HEK293 (cell line): ENCODE measurements at regions not wholly inside any gene's neighbourhood (a gene's known extent, or its start where the extent isn't known, plus 50 kb on each side); places are given as distances from the start of the nearest gene placed in this dataset.

ENCODE experiments used
- CTCF ChIA-PET: fragments of 350-600 bp; formaldehyde crosslinking; extraction: SDS; loops from one replicate; lab custom pipeline; 2021; ENCODE audit warnings: antibody characterized with exemption; lab: Yijun Ruan, JAX
- POLR2A ChIA-PET: fragments of 300-600 bp; formaldehyde crosslinking; extraction: SDS; loops from one replicate; lab custom pipeline; 2020; ENCODE audit warnings: antibody characterized with exemption, inconsistent platforms; lab: Yijun Ruan, JAX
- H3K27ac ChIP-seq: fragments of 200-500 bp; sonication (Bioruptor generic); 2 replicates; pipeline ENCODE4 v1.5.1; 2014; ENCODE audit warnings: low read depth, low read length, control low read depth, inconsistent platforms; ENCODE audit errors: extremely low read depth
- H3K36me3 ChIP-seq, 2 experiments: fragments of 200-500 bp in 1 of 2; sonication (Bioruptor generic) in 1 of 2; 1 replicate in 1 of 2; 2 replicates in 1 of 2; pipeline ENCODE4 v1.5.1; 2014 to 2017; ENCODE audit warnings: inconsistent platforms in 2 of 2, low read length in 2 of 2; ENCODE audit not compliant: control insufficient read depth in 2 of 2, insufficient read depth in 1 of 2
- H3K4me1 ChIP-seq: fragments of 200-500 bp; sonication (Bioruptor generic); 2 replicates; pipeline ENCODE4 v1.5.1; 2014; ENCODE audit warnings: mild to moderate bottlenecking, low read length, inconsistent platforms; ENCODE audit not compliant: control insufficient read depth, insufficient read depth
- H3K4me3 ChIP-seq: 2 replicates; pipeline ENCODE4 v1.5.1; 2011; ENCODE audit warnings: low read depth, mild to moderate bottlenecking, control low read depth, low read length, moderate library complexity
- H3K9me3 ChIP-seq: fragments of 200-500 bp; sonication (Bioruptor generic); 2 replicates; pipeline ENCODE4 v1.5.1; 2014; ENCODE audit warnings: low read depth, low read length, inconsistent platforms; ENCODE audit not compliant: control insufficient read depth, insufficient read depth
- AEBP2 ChIP-seq: fragments of 450-650 bp; formaldehyde crosslinking; IDR thresholded peaks from 2 replicates; pipeline ENCODE4 v1.5.1; 2016; ENCODE audit warnings: missing biosample characterization, missing genetic modification characterization, borderline replicate concordance
- PRDM10 ChIP-seq: fragments of 450-650 bp; formaldehyde crosslinking; IDR thresholded peaks from 2 replicates; pipeline ENCODE4 v1.5.1; 2016; ENCODE audit warnings: missing biosample characterization, missing genetic modification characterization
- PRDM2 ChIP-seq: fragments of 450-650 bp; formaldehyde crosslinking; IDR thresholded peaks from 2 replicates; pipeline ENCODE4 v1.5.1; 2016; ENCODE audit warnings: missing biosample characterization, missing genetic modification characterization, borderline replicate concordance
- ZFP37 ChIP-seq: fragments of 450-650 bp; formaldehyde crosslinking; IDR thresholded peaks from 2 replicates; pipeline ENCODE4 v1.5.1; 2016; ENCODE audit warnings: missing biosample characterization, missing genetic modification characterization
- ZFP41 ChIP-seq: fragments of 450-650 bp; formaldehyde crosslinking; IDR thresholded peaks from 2 replicates; pipeline ENCODE4 v1.5.1; 2016; ENCODE audit warnings: missing biosample characterization, missing genetic modification characterization, borderline replicate concordance
- ZNF10 ChIP-seq: fragments of 450-650 bp; formaldehyde crosslinking; IDR thresholded peaks from 2 replicates; pipeline ENCODE4 v1.5.1; 2017; ENCODE audit warnings: missing biosample characterization, missing genetic modification characterization
- ZNF169 ChIP-seq: fragments of 450-650 bp; formaldehyde crosslinking; IDR thresholded peaks from 2 replicates; pipeline ENCODE4 v1.5.1; 2016; ENCODE audit warnings: missing biosample characterization, missing genetic modification characterization
- ZNF2 ChIP-seq: fragments of 450-650 bp; formaldehyde crosslinking; IDR thresholded peaks from 2 replicates; pipeline ENCODE4 v1.5.1; 2016; ENCODE audit warnings: missing biosample characterization, missing genetic modification characterization
- ZNF26 ChIP-seq: fragments of 450-650 bp; formaldehyde crosslinking; IDR thresholded peaks from 2 replicates; pipeline ENCODE4 v1.5.1; 2016; ENCODE audit warnings: missing biosample characterization, missing genetic modification characterization
- ZNF394 ChIP-seq: fragments of 450-650 bp; formaldehyde crosslinking; IDR thresholded peaks from 2 replicates; pipeline ENCODE4 v1.5.1; 2016; ENCODE audit warnings: missing biosample characterization, missing genetic modification characterization, mild to moderate bottlenecking, moderate library complexity, borderline replicate concordance
- ZNF585B ChIP-seq: fragments of 450-650 bp; formaldehyde crosslinking; IDR thresholded peaks from 2 replicates; pipeline ENCODE4 v1.5.1; 2016; ENCODE audit warnings: missing biosample characterization, missing genetic modification characterization
- ZNF596 ChIP-seq: fragments of 450-650 bp; IDR thresholded peaks from 2 replicates; pipeline ENCODE4 v1.5.0; 2018; ENCODE audit warnings: missing biosample characterization, mild to moderate bottlenecking, missing genetic modification characterization, moderate library complexity
- ZNF660 ChIP-seq: fragments of 450-650 bp; IDR thresholded peaks from 2 replicates; pipeline ENCODE4 v1.5.1; 2018; ENCODE audit warnings: missing biosample characterization, mild to moderate bottlenecking, missing genetic modification characterization
- ZNF747 ChIP-seq: fragments of 450-650 bp; formaldehyde crosslinking; IDR thresholded peaks from 2 replicates; pipeline ENCODE4 v1.5.1; 2016; ENCODE audit warnings: missing biosample characterization, missing genetic modification characterization
- ZNF76 ChIP-seq: fragments of 450-650 bp; formaldehyde crosslinking; IDR thresholded peaks from 2 replicates; pipeline ENCODE4; 2016; ENCODE audit warnings: low read depth, missing biosample characterization, missing genetic modification characterization, borderline replicate concordance
- ZSCAN16 ChIP-seq: fragments of 450-650 bp; formaldehyde crosslinking; IDR thresholded peaks from 2 replicates; pipeline ENCODE4 v1.5.1; 2016; ENCODE audit warnings: missing biosample characterization, missing genetic modification characterization

GRCh38 chr17:79391376-79392233 lies 219.2 kb downstream of the RBFOX3 start (continued):
- TF ChIP-seq PRDM2: no peak
- TF ChIP-seq ZNF660: 0 out of 2 replicates have a peak, but pooled peaks have one; percentile 41
- TF ChIP-seq ZNF747 (tag by site-specific recombination): no peak
- no peak for TF ChIP-seq ZSCAN16 (tag by site-specific recombination)
- no peak for TF ChIP-seq ZNF169 (tag by site-specific recombination)

GRCh38 chr17:79389896-79390295 lies 221.0 kb downstream of the RBFOX3 start:
- H3K36me3 ChIP-seq: no peaks in the 10 kb centered on the region
- no peaks in the 10 kb centered on the region for H3K9me3 ChIP-seq
- ChIA-PET CTCF (interaction anchor here (0.6 to 11.2 kb wide), 8 partner anchors 12 to 370 kb away, joined by 3 to 346 read pairs (median 39); no protein-coding TSS in a partner anchor), POLR2A (interaction anchor here (0.7 kb wide), 1 partner anchor 211 kb away, joined by 3 read pairs; no protein-coding TSS in a partner anchor)
- H3K4me3 ChIP-seq: no peak overlapping the region
- TF ChIP-seq ZFP37 (tag by site-specific recombination) (no peak), AEBP2 (tag by site-specific recombination) (no peak), ZSCAN16 (tag by site-specific recombination) (no peak), PRDM10 (tag by site-specific recombination) (no peak), ZNF76 (tag by site-specific recombination) (no peak), ZNF585B (tag by site-specific recombination) (no peak), ZNF2 (no peak), ZFP41 (tag by site-specific recombination) (no peak), ZNF10 (tag by site-specific recombination) (no peak), ZNF394 (tag by site-specific recombination) (no peak), ZNF596 (tag by site-specific recombination) (no peak), ZNF26 (tag by site-specific recombination) (no peak)
- H3K4me1 ChIP-seq: no peaks in the 10 kb centered on the region
- H3K27ac ChIP-seq: no peak overlapping the region
